Neural cell (in vitro differentiated cells): ENCODE measurements at regions not wholly inside any gene's neighbourhood (a gene's known extent, or its start where the extent isn't known, plus 50 kb on each side); places are given as distances from the start of the nearest gene placed in this dataset.

Source experiments
- CTCF ChIP-seq: fragments of 450-650 bp; IDR thresholded peaks from 2 replicates; pipeline ENCODE4 v1.5.1; 2014; ENCODE audit warnings: antibody characterized with exemption, mild to moderate bottlenecking, moderate library complexity; ENCODE audit not compliant: poor library complexity, severe bottlenecking
- EZH2 ChIP-seq: fragments of 200-600, 300-800 bp; shearing (Covaris generic), sonication (generic); IDR thresholded peaks from 2 replicates; pipeline ENCODE4 v1.6.1; 2014; ENCODE audit warnings: antibody characterized with exemption, low read length, borderline replicate concordance, mild to moderate bottlenecking; ENCODE audit not compliant: insufficient read depth, poor library complexity, severe bottlenecking
- POLR2AphosphoS5 ChIP-seq: IDR thresholded peaks from 2 replicates; pipeline ENCODE4 v1.6.1; 2012
- RAD21 ChIP-seq: fragments of 450-650 bp; conservative IDR thresholded peaks from 2 replicates; pipeline ENCODE4 v1.6.1; 2014; ENCODE audit warnings: antibody characterized with exemption, mild to moderate bottlenecking, moderate library complexity
- SMC3 ChIP-seq: fragments of 450-650 bp; conservative IDR thresholded peaks from 2 replicates; pipeline ENCODE4 v1.6.1; 2014; ENCODE audit warnings: antibody characterized with exemption, mild to moderate bottlenecking, moderate library complexity; ENCODE audit not compliant: poor library complexity
- TAF1 ChIP-seq: IDR thresholded peaks from 2 replicates; pipeline ENCODE4 v1.6.1; 2012; ENCODE audit warnings: low read depth
- TF ChIP-seq, protein P1 (sequence below): IDR thresholded peaks from 2 replicates; pipeline ENCODE4 v1.6.1; 2012; ENCODE audit warnings: borderline replicate concordance

DNA sequence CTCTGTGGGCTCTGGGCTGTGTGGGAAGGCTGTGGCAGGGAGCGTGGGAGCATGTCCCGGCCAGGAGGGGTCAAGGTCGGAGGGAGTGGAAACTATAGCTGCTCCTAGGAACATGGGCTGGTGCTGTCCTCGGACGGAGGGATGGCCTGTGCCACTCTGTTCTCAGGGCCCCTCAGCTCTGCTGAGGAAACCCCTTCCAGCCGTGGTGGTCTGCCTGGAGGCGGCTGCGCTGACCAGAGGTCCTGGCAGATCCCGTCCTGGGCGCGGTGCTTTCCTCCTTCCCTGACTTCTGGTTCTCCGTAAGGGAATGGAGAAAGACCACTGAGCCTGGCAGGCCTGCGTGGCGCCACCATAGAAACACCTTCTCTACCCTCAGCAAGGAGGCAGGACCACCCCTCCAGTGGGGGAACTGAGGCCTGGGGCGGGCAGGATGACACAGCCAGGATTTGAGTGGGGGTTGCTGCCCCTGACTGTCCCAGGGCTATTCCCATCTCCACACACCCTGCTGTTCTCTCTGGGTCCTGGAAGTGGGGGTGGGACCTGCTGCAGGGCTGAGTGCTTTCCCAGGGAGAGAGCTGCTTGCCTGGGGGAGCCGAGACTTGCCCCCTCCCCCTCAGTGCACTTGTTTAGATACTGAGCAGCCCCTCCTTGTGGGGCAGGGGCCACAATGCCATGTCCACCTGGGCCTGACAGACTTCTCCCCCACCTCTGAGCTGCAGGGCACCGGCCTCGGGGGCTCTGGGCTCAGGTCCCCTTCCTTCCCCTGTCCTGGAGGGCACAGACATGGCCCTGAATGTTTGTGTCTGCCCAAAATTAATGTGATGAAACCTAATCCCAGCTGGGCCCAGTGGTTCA lies 301.0 kb upstream of the HS6ST1 start:
- TF ChIP-seq POLR2AphosphoS5 = no peak
- TF ChIP-seq CTCF = no peak
- no peak for TF ChIP-seq EZH2
- no peak for TF ChIP-seq RAD21
- TF ChIP-seq SMC3 = no peak
- TF ChIP-seq, protein P1, sequence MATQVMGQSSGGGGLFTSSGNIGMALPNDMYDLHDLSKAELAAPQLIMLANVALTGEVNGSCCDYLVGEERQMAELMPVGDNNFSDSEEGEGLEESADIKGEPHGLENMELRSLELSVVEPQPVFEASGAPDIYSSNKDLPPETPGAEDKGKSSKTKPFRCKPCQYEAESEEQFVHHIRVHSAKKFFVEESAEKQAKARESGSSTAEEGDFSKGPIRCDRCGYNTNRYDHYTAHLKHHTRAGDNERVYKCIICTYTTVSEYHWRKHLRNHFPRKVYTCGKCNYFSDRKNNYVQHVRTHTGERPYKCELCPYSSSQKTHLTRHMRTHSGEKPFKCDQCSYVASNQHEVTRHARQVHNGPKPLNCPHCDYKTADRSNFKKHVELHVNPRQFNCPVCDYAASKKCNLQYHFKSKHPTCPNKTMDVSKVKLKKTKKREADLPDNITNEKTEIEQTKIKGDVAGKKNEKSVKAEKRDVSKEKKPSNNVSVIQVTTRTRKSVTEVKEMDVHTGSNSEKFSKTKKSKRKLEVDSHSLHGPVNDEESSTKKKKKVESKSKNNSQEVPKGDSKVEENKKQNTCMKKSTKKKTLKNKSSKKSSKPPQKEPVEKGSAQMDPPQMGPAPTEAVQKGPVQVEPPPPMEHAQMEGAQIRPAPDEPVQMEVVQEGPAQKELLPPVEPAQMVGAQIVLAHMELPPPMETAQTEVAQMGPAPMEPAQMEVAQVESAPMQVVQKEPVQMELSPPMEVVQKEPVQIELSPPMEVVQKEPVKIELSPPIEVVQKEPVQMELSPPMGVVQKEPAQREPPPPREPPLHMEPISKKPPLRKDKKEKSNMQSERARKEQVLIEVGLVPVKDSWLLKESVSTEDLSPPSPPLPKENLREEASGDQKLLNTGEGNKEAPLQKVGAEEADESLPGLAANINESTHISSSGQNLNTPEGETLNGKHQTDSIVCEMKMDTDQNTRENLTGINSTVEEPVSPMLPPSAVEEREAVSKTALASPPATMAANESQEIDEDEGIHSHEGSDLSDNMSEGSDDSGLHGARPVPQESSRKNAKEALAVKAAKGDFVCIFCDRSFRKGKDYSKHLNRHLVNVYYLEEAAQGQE = no peak
- TF ChIP-seq TAF1 = no peak
